ENCODE measurements at regions not wholly inside any gene's neighbourhood (a gene's known extent, or its start where the extent isn't known, plus 50 kb on each side); places are given as distances from the start of the nearest gene placed in this dataset.

- DNase-seq, result no peak
Observed at GRCh38 chr5:66503203-66503789, 92.9 kb upstream of the MAST4 start.

- DNase-seq, result no peak
Observed at GRCh38 chr5:66507106-66507505, 89.1 kb upstream of the MAST4 start.

GRCh38 chr5:66511491-66511890 lies 84.7 kb upstream of the MAST4 start:
- no peak for DNase-seq

GRCh38 chr5:66513130-66513529 lies 83.1 kb upstream of the MAST4 start:
- no peak for DNase-seq

GRCh38 chr5:66515209-66515608 lies 81.0 kb upstream of the MAST4 start:
- DNase-seq, result no peak

GRCh38 chr5:66516550-66516949 lies 79.6 kb upstream of the MAST4 start:
- DNase-seq, result no peak

- DNase-seq, result no peak
Observed at GRCh38 chr5:66517351-66517750, 78.8 kb upstream of the MAST4 start.

- no peak for DNase-seq
Observed at GRCh38 chr5:66518052-66518451, 78.1 kb upstream of the MAST4 start.

GRCh38 chr5:66518753-66519152 lies 77.4 kb upstream of the MAST4 start:
- no peak for DNase-seq

- no peak for DNase-seq
Observed at GRCh38 chr5:66519626-66520025, 76.6 kb upstream of the MAST4 start.

- no peak for DNase-seq
Observed at GRCh38 chr5:66520854-66521253, 75.3 kb upstream of the MAST4 start.

GRCh38 chr5:66527478-66528035 lies 68.6 kb upstream of the MAST4 start:
- DNase-seq, result no peak

- no peak for DNase-seq
Observed at GRCh38 chr5:66529182-66529581, 67.0 kb upstream of the MAST4 start.

- DNase-seq, result no peak
Observed at GRCh38 chr5:66529704-66530103, 66.5 kb upstream of the MAST4 start.

GRCh38 chr5:66538126-66538525 lies 58.1 kb upstream of the MAST4 start:
- DNase-seq, result no peak

- DNase-seq, result no peak
Observed at GRCh38 chr5:66538531-66538930, 57.7 kb upstream of the MAST4 start.

GRCh38 chr5:66540078-66540477 lies 56.1 kb upstream of the MAST4 start:
- DNase-seq, result no peak

- no peak for DNase-seq
Observed at GRCh38 chr5:66542711-66543110, 53.5 kb upstream of the MAST4 start.
